ACHN (cell line): ENCODE measurements at regions not wholly inside any gene's neighbourhood (a gene's known extent, or its start where the extent isn't known, plus 50 kb on each side); places are given as distances from the start of the nearest gene placed in this dataset.
"Not testable (repeated sequence)": the region's sequence is repeated elsewhere in the genome, so short reads cannot be mapped to it uniquely, and the experiment has no call there.

ENCODE experiments used
- DNase-seq: peaks from one replicate; pipeline ENCODE4 v3.0.0-alpha.2; 2015
- in situ Hi-C: cut with HindIII; loops from 2 replicates; pipeline ENCODE4 v1.10.0; 2017; ENCODE audit warnings: low sequenced_read_pairs, low pct_ligation_motif_present, low pct_unique_long_range_greater_than_20kb

DNA sequence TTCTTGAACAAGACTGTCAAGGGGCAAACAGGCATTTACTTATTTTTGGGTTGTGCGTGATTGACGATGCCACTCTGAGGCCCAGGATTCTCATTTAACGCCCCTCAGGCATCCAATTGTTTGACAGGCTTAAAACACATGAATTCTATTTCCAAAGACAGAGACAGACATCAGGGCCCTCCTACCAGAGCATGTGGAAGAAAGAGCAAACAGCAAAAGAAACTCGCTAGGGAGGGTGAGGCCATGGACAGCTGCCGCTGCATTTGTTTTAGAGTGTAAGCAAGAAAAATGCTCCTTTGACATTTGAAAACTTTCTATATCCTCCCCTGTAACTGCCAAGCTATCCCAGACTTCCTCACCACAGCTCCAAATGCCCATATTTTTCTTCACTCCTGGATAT is 410.1 kb downstream of the NPIPA8 start:
- no peak for DNase-seq
- in situ Hi-C loops = no loop called here

DNA sequence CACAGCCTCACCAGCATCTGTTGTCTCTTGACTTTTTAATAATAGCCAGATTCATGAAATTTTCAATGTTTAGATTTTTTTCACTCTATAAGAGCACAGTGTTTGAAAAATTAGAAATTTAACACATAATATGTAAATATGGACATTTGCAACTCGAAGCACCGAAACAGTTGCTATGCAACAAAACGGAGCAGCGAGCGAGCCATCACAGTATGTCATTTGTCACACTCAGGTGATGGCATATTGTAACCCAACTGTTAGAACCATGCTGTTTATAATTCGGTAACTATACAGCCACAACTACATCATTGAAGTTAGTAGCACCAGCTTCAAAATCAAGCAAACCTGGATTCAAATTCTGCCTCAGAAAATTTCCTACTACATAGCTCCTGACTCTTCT is 410.8 kb downstream of the NPIPA8 start:
- DNase-seq = no peak
- in situ Hi-C loops = no loop called here

DNA sequence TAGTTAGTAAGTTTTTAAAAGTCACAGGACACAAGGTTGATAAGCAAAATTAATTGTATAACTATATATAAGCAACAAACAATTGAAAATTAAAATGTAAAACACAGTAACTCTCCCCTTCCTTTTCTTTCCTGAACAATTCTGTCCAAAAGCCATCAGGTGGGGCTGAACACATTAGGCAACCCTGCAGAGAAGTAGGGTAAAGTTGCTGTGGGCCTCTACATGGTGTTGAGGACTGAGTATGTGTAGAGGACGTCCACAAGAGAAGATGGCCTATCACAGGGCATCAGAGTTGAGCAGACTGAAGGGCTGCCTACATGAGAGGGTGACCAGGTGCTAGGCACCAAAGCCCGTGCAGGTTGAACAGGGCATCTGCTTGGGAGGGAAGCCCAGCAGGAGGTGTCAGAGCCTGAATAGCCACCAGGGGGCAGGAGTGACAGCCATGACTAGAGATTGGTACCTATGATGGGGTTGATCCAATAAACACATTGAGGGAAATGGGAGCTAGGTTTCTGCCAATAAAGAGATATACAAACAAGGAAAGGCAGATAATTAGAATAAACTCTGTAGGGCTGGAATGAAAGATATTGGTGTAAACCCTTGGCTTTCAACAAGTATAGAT is 415.1 kb downstream of the NPIPA8 start:
- in situ Hi-C loops = no loop called here
- peak; percentile 61 for DNase-seq

DNA sequence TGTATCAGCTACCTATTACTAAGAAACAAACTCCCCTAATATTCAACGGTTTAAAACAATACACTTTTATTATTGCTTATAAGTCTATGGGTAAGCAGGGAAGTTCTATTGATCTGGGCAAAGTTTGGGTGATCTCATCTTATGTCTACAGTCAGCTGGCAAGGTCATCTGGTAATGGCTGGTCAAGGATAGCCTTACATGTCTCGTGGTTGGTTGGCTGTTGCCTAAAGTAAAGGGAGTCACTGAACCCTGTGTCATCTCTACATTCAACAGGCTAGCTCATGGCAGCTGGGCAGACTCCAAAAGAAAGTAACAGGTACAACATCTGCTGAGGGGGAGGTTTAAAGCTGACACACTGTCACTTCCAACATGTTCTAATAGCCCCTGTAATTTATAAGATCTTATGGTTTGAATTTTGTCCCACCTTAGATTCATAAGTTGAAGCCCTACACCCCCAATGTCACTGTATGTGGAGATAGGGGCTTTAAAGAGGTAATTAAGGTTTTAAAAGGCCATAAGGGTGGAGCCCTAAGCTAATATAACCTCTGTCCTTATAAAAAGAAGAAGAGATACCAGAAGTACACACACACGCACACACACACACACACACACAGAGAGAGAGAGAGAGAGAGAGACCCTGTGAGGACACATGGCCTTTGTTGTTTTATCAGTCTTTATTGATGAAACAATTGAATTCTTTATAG is 419.1 kb downstream of the NPIPA8 start:
- in situ Hi-C loops = no loop called here
- no peak for DNase-seq

DNA sequence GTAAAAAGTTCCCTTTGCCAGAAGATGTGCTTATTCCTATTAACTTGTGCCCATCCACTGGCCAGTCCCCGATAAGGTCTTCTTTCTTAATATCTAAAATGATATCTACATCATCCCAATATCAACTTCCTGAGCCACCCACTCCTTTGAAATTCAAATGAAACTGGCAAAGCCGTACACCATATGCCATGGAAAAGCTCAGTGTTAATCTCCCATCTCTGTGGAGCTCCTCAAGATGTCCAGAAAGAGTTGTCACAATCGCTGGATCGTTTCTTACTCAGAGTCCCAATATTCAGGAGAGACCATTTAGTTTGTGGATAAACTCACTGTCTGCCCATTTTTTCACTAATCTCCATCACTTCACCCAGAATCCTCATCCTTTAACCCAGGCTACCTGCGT is 420.7 kb downstream of the NPIPA8 start:
- DNase-seq = no peak
- in situ Hi-C loops = no loop called here

DNA sequence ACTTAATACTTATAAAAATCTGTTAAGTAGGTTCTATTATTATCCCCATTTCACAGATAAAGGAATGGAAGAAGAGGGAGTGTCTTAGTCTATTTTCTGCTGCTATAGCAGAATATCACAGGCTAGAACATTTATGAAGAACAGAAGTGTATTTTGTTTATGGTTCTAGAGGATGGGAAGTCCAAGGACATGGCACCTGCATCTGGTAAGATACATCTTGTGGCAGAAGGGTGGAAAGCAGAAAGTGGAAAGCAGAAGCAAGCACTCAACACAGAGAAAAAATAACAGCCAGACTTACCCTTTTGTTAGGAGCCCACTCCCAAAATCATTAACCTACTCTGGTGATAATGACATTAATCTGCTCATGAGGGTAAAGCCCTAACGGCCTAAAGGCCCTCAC is 422.4 kb downstream of the NPIPA8 start:
- in situ Hi-C loops = no loop called here

DNA sequence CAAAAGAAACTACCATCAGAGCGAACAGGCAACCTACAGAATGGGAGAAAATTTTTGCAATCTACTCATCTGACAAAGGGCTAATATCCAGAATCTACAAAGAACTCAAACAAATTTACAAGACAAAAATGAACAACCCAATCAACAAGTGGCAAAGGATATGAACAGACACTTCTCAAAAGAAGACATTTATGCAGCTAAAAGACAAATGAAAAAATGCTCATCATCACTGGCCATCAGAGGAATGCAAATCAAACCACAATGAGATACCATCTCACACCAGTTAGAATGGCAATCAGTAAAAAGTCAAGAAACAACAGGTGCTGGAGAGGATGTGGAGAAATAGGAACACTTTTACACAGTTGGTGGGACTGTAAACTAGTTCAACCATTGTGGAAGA is 425.0 kb downstream of the NPIPA8 start:
- in situ Hi-C loops, DNase-seq: not testable (repeated sequence)

More for the DNA sequence above, 422.4 kb downstream of the NPIPA8 start:
- no peak for DNase-seq

DNA sequence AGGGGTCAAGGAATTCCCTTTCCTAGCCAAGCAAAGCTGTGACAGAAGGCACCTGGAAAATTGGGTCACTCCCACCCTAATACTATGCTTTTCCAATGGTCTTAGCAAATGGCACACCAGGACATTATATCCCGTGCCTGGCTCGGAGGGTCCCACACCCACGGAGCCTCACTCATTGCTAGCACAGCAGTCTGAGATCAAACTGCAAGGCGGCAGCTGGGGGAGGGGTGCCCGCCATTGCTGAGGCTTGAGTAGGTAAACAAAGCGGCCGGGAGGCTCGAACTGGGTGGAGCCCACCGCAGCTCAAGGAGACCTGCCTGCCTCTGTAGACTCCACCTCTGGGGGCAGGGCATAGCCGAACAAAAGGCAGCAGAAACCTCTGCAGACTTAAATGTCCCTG is 429.9 kb downstream of the NPIPA8 start:
- DNase-seq, in situ Hi-C loops: not testable (repeated sequence)

DNA sequence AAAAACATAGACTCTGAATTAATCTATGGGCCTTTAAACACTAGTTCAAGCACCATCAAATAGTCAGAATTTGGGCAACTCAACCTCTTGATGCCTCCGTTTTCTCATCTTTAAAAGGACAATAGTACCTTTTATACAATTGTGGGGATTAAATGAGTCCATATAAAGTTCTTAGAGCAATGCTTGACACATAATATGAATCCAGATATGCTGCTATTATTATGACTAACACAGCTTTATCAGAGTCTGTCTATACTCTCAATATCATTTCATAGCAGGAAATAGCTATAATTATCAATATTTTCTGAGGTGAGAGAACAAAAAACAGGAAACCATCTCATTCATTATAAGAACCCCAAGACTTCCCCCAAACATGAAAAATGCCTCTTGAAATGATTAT is 430.5 kb upstream of the XYLT1 start:
- in situ Hi-C loops = no loop called here
- no peak for DNase-seq

DNA sequence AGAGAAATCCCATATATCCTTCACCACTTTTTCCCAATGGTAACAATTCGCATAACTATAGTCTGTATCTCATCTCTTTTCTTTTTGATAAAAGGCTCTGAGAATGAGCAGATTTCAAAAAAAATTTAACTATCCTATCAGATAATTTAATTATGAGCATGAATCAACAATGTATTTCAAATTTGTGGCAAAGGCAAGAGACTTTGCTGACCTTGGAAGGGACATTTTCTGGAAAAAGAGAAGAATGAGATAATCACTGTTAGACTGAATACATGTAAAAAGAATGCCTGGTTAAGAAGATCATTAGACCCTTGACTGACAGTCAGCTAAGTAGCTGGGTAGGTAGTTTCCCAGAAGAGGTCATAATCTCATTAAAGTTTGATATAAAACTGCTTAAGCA is 428.4 kb upstream of the XYLT1 start:
- no peak for DNase-seq
- in situ Hi-C loops = no loop called here

DNA sequence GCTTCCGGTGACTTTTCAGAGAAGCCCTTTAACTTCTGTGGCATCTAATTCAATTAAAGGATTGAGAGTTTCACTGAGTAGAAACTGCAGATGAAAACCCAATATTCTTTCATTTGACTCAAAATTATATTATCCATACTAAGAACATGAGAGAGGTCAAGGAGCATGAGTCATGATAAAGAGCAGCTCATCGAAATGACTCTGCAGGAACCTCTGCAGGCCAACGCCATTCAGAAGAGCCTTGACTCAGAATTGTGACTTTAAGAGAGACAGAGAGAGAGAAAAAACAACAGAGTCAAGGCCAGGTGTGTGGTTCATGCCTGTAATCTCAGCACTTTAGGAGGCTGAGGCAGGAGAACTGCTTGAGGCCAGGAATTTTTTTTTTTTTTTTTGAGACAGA is 417.2 kb upstream of the XYLT1 start:
- DNase-seq = no peak
- in situ Hi-C loops = no loop called here

DNA sequence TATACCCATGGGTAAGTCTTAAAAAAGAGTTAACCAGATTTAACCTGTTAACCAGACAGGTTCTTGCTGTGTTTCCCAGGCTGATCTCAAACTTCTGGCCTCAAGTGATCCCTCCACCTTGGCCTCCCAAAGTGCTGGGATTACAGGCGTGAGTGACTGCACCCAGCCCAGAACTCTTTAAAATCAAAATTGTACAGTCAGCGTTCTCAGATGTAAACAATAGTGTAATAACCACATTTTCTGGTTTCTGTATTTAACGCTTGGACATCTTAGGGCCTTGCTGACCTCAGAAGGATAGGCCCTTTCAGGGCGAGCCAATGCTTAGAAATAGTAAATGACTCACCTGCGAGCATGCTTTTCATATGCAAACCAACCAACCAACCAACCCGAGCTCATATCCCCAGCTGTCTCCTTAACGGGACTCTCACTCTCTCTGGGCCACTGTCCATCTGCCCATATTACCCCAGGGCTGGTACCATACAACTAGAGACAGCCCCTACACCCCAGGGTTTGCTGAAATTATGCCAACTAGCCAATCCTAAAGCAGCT is 415.0 kb upstream of the XYLT1 start:
- in situ Hi-C loops = no loop called here
- DNase-seq = no peak

DNA sequence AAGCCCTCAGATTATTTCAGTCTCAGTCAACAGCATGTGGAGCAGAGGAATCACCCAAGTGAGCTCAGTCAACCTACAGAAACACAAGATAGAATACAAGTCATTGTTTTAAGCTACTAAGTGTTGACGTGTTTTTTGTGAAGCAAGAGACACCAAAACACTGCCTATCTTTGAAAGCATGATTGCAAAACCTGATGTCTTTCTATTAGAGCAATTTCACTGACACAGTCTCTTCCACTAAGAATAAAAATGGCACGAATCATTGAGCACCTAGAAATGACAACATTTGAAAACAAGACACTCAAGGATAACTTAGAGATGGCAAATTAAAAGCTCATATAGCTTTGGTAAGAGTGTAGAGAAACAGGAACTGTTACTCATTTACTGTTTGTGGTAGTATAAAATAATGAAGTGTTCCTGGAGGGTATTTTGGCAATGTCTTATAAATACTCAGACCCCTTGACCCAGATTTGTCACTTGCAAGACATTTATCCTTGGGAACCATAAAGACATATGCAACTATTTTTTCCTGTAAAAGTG is 407.1 kb upstream of the XYLT1 start:
- in situ Hi-C loops = no loop called here
- DNase-seq = no peak

DNA sequence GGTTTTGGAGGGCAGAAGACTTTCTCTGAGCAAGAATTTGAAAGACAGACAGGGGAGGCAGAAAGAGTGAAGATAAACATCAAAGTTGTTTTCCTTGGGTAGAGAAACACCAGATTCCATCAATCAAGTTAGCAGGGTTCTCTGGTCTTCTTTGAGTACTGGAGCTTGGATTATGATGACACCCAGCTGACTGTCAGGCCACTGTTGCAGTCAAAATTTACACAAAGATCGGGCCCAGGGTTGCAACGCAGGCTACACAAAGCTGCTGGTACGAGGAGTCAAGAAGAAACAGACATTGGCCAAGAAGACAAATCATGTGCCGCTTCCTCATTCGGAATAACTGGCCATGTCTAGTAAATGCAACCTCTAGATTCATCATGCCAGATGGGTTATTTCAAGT is 396.2 kb upstream of the XYLT1 start:
- no peak for DNase-seq
- in situ Hi-C loops = no loop called here

DNA sequence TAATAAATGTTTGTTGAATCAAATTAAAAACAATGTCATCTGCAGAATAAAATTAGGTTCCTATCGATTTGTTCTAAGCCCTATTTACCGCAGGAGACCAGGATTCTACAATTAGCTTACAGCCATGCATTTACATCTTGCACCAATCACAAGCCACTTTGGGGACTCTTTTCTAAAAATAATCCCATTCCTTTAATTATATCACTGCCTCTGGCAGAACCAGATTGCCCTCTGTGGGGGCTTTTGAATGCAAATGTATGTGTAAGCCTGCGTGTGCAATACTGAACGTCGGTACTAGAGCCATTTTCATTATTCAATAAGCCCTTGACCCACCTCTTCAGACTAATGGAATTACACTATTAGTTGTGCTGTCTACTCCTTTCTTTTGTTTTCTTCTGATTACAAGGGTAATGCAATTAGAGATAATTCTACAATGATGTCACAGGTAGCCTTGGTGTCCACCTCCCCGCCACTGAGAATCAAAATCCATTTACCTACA is 391.3 kb upstream of the XYLT1 start:
- in situ Hi-C loops = no loop called here

DNA sequence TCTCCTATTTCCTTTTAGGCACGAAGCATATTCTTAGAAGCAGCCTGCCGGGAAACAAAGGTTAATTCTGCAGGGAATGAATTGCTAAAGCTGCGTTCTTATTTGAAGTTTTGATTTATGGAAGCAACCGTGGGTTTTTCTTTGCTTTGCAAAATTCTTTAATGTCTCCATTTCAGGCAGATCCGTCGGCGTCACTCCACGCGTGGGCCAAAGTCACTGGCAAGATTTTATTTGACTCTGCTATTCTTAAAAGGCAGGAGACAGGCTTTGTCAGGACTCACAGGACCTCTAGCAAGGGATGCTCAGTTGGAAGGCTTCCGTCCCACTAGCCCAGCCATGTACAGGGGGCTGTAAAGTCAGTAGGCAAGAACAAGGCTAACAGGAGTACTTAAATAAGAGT is 387.3 kb upstream of the XYLT1 start:
- in situ Hi-C loops = no loop called here
- no peak for DNase-seq

More for the DNA sequence above, 391.3 kb upstream of the XYLT1 start:
- no peak for DNase-seq

DNA sequence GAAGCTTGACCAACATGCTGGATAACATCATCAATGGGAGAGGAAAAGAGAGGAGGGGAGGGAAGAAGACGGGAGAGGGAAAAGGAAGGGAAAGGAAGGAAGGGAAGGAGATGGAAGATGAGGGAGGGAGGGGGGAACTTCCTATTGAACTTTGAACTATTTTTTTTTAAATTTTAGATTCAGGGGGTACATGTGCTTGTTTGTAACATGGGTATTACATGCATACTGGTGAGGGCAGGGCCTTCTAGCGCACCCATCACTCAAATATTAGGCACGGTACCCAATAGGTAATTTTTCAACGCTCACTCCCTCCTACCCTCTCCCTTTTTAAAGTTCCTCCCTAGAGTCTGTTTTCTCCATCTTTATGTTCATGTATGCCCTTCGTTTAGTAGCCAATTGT is 383.2 kb upstream of the XYLT1 start:
- no peak for DNase-seq
- in situ Hi-C loops = no loop called here

DNA sequence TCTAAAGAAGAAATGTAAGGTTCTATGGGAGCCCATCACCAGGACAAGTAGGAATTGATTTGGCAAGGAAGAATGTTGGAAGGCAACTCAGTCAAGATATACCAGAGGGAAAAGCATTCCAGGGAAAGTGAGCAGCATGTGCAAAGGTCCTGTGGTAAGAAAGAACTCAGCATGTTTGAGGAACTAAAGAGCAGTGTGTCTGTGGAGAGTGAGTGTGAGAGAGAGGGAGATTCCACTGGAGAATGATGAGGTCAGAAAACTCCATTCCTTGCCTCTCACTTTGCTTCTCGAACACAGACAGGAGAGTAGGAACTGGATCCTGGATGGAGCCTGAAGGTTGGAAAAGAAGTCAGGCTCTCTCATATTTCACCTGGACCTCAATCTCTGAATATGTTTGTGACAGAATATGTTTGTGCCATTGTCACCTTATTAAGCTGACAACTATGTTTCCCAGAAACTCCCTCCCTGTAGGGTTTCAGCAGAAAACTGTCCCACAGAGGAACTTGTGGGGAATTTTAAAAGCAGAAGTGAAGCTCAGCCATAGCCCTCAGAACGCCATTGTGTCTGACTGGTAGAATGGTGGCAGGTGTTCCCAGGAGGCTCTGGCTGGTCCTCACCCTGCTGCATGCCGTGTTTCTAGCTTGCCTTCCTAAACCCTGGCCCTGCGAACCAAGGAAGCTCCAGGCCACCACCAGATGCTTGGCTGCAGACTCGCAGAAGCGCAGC is 382.4 kb upstream of the XYLT1 start:
- no peak for DNase-seq
- in situ Hi-C loops = no loop called here

DNA sequence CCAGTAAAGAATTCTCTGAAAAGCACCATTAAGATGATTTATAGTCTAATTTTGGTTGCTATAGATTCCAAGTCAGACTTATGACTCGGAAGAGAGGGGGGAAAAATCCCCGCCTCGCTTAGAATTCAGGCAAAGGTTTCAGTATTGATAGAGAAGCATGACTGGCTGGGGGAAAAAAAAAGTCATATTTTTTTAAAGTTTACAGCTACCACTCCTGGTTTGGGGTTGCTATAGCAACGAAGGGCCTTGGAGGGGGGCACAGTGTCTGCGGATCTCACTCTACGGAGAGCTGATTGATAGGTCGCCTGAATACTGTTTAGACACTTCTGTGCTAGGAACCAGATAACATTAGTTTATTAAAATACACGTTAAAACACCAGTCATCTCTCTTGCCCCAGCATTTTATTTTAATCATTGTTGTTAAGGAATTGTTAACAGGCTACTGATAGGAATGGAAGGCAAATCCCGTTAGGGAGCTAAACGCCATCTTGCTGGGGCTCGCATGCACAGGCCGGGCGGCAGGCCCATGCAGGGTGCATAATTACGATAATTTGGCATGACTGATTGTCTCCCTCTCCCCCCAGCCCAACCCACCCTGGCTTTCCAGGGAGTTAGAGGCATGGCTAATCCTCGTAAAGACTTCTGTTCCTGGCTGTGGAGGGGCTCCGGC is 380.0 kb upstream of the XYLT1 start:
- no peak for DNase-seq
- in situ Hi-C loops = no loop called here
